HepG2 (cell line): ENCODE measurements at regions not wholly inside any gene's neighbourhood (a gene's known extent, or its start where the extent isn't known, plus 50 kb on each side); places are given as distances from the start of the nearest gene placed in this dataset.

Experiments used
- ATAC-seq: fragments of 200-7000 bp; cut with Tn5 transposase; 3 replicates; pipeline ENCODE4 v1.9.1; 2020; ENCODE audit warnings: mild to moderate bottlenecking, moderate library complexity
- BruUV-seq: library from RNA; stranded (reverse); fragments of 400-500 nt; replicated peaks from 2 replicates; lab custom pipeline; 2021; lab: Mats Ljungman, UMichigan
- CTCF ChIA-PET: fragments of 300-600 bp; formaldehyde crosslinking; extraction: SDS; loops from one replicate; lab custom pipeline; 2021; ENCODE audit warnings: low total read pairs, inconsistent platforms, low intra/inter-chr PET ratio; lab: Yijun Ruan, JAX
- POLR2A ChIA-PET: fragments of 350-600 bp; sonication (Branson Sonifier 250); formaldehyde crosslinking; loops from one replicate; lab custom pipeline; 2020; ENCODE audit warnings: antibody characterized with exemption, inconsistent platforms; lab: Yijun Ruan, JAX
- DNase-seq: peaks from one replicate; pipeline ENCODE4 v3.0.0-alpha.2; 2015; ENCODE audit warnings: low spot score
- FAIRE-seq: peaks from 3 replicates; lab custom pipeline; 2011; peaks lifted over from hg19 to GRCh38; lab: Jason Lieb, UNC
- H2AFZ ChIP-seq: one replicate; pipeline ENCODE4 v1.6.1; 2011; ENCODE audit warnings: low read length, inconsistent platforms
- H3K27ac ChIP-seq: fragments of 300-600 bp; 3 replicates; pipeline ENCODE4 v1.8.0; 2011; ENCODE audit warnings: mixed run types, mild to moderate bottlenecking, mixed read lengths, low read length, inconsistent platforms; ENCODE audit not compliant: insufficient read depth; ENCODE audit errors: extremely low read length
- H3K27me3 ChIP-seq, 2 experiments: fragments of 200-600 bp in 1 of 2; 2 replicates in 1 of 2; 3 replicates in 1 of 2; pipeline versions ENCODE4 v1.6.0 to v1.8.0; 2011; ENCODE audit warnings: low read length in 2 of 2, mild to moderate bottlenecking in 2 of 2, moderate library complexity in 2 of 2, inconsistent platforms in 1 of 2; ENCODE audit not compliant: insufficient read depth in 2 of 2, control insufficient read depth in 1 of 2
- H3K36me3 ChIP-seq, 2 experiments: fragments of 200-600 bp in 1 of 2; replicated peaks in 1 of 2; 2 replicates in 1 of 2; 3 replicates in 1 of 2; pipeline versions ENCODE4 v1.5.1 to v1.8.0; 2011; ENCODE audit warnings: low read length in 2 of 2, inconsistent platforms in 1 of 2; ENCODE audit not compliant: insufficient read depth in 2 of 2, control insufficient read depth in 1 of 2
- H3K4me1 ChIP-seq: 2 replicates; pipeline ENCODE4 v1.5.1; 2012; ENCODE audit warnings: low read length, inconsistent platforms; ENCODE audit not compliant: insufficient read depth
- H3K4me2 ChIP-seq: 2 replicates; pipeline ENCODE4 v1.6.0; 2011; ENCODE audit warnings: low read depth, low read length, inconsistent platforms
- H3K4me3 ChIP-seq, 3 experiments: fragments of 200-600 bp in 1 of 3; sonication (generic), shearing (Covaris generic) in 1 of 3; replicated peaks in 1 of 3; 2 replicates each; pipeline ENCODE4 v1.5.1; 2011 to 2016; ENCODE audit warnings: low read length in 3 of 3, inconsistent platforms in 2 of 3, low read depth in 2 of 3, mild to moderate bottlenecking in 2 of 3, control low read depth in 1 of 3, mixed read lengths in 1 of 3; ENCODE audit not compliant: insufficient read depth in 1 of 3
- H3K79me2 ChIP-seq: one replicate; pipeline ENCODE4 v1.6.1; 2011; ENCODE audit warnings: low read length, inconsistent platforms; ENCODE audit not compliant: insufficient read depth
- H3K9ac ChIP-seq: 2 replicates; pipeline ENCODE4 v1.6.0; 2011; ENCODE audit warnings: mild to moderate bottlenecking, low read depth, low read length, inconsistent platforms; ENCODE audit not compliant: insufficient read depth
- H3K9me3 ChIP-seq: 2 replicates; pipeline ENCODE4 v1.5.1; 2012; ENCODE audit warnings: mild to moderate bottlenecking, low read length
- H4K20me1 ChIP-seq: 2 replicates; pipeline ENCODE4 v1.6.0; 2011; ENCODE audit warnings: inconsistent platforms, mild to moderate bottlenecking, low read length, moderate library complexity; ENCODE audit not compliant: insufficient read depth
- ELF4 ChIP-seq: sonication (generic); formaldehyde crosslinking; IDR thresholded peaks from 2 replicates; pipeline ENCODE4 v1.5.0; 2020; ENCODE audit warnings: missing genetic modification reagents, mild to moderate bottlenecking, moderate library complexity, borderline replicate concordance
- MXD4 ChIP-seq: IDR thresholded peaks from 2 replicates; pipeline ENCODE4 v1.6.1; 2016; ENCODE audit warnings: mild to moderate bottlenecking, missing biosample characterization, missing genetic modification reagents
- NR2F2 ChIP-seq: IDR thresholded peaks from 2 replicates; pipeline ENCODE4 v1.6.1; 2012; ENCODE audit warnings: low read depth, inconsistent platforms, borderline replicate concordance
- POLR2AphosphoS5 ChIP-seq: IDR thresholded peaks from 2 replicates; pipeline ENCODE4 v1.6.1; 2012; ENCODE audit warnings: low read depth, low read length
- WIZ ChIP-seq: sonication (generic); formaldehyde crosslinking; IDR thresholded peaks from 2 replicates; pipeline ENCODE4 v1.5.1; 2020; ENCODE audit warnings: mild to moderate bottlenecking, missing genetic modification reagents
- ZFP36L1 ChIP-seq: sonication (generic); formaldehyde crosslinking; IDR thresholded peaks from 2 replicates; pipeline ENCODE4 v1.8.0; 2022; ENCODE audit warnings: mild to moderate bottlenecking, missing genetic modification reagents, moderate library complexity
- ZNF24 ChIP-seq: fragments of 450-650 bp; IDR thresholded peaks from 2 replicates; pipeline ENCODE4 v1.6.1; 2017; ENCODE audit warnings: antibody characterized with exemption, mild to moderate bottlenecking
- ZNF543 ChIP-seq: sonication (generic); formaldehyde crosslinking; IDR thresholded peaks from 2 replicates; pipeline ENCODE4 v1.4.0; 2020; ENCODE audit warnings: mild to moderate bottlenecking, missing genetic modification reagents
- ZNF547 ChIP-seq: sonication (generic); formaldehyde crosslinking; IDR thresholded peaks from 2 replicates; pipeline ENCODE4 v1.5.1; 2020; ENCODE audit warnings: mild to moderate bottlenecking, missing genetic modification reagents
- ZNF563 ChIP-seq: sonication (generic); formaldehyde crosslinking; IDR thresholded peaks from 2 replicates; pipeline ENCODE4 v1.8.0; 2022; ENCODE audit warnings: mild to moderate bottlenecking, moderate library complexity, missing genetic modification reagents
- ZSCAN31 ChIP-seq: sonication (generic); formaldehyde crosslinking; IDR thresholded peaks from 2 replicates; pipeline ENCODE4 v1.5.0; 2020; ENCODE audit warnings: low read depth, mild to moderate bottlenecking, missing genetic modification reagents
- whole genome bisulfite sequencing: methylation state at CpG from one replicate; pipeline ENCODE4 v1.1.6; 2017; ENCODE audit warnings: low lambda C conversion rate; 5-methylcytosine and 5-hydroxymethylcytosine counted together
- in situ Hi-C: cut with HindIII; loops from 2 replicates; pipeline ENCODE4 v1.10.0; 2017; ENCODE audit warnings: low pct_unique_long_range_greater_than_20kb; ENCODE audit not compliant: extremely low pct_ligation_motif_present
- intact Hi-C: fragments of 100-400 bp; cut with micrococcal nuclease; formaldehyde crosslinking; loops from one replicate; pipeline ENCODE4 v1.10.0; 2022; ENCODE audit not compliant: unreplicated experiment
- TF ChIP-seq, protein P1 (sequence below): IDR thresholded peaks from 2 replicates; pipeline ENCODE4 v1.6.1; 2016; ENCODE audit warnings: low read depth, control low read depth
- TF ChIP-seq, protein P2 (sequence below): sonication (generic); formaldehyde crosslinking; IDR thresholded peaks from 2 replicates; pipeline ENCODE4 v1.8.0; 2023; ENCODE audit warnings: mild to moderate bottlenecking, missing genetic modification reagents
- TF ChIP-seq, protein P3 (sequence below): sonication (generic); formaldehyde crosslinking; conservative IDR thresholded peaks from 2 replicates; pipeline ENCODE4 v1.5.0; 2020; ENCODE audit warnings: missing genetic modification reagents
- TF ChIP-seq, protein P4 (sequence below): sonication (generic); formaldehyde crosslinking; IDR thresholded peaks from 2 replicates; pipeline ENCODE4 v1.4.0; 2020; ENCODE audit warnings: mild to moderate bottlenecking, missing genetic modification reagents

DNA sequence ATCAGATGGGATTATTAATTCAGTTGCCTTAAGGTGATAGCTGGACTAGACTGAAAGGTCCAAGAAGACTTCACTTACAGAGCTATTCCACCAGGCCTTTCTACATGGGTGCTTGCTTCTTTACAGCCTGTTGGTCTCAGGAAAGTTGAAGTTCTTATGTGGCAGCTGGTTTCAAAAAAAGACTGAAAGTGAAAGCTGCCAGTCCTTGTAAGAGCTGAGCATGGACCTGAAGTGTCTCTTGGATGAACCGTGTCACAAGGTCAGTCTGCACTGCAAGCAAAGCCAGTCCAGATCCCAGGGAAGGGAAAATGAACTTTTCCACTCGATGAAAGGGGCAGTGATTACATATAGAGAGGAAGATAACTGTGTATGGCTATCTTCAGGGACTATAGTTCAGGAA, 201.5 kb upstream of the LUZP2 start:
- intact Hi-C loops (no loop called here), in situ Hi-C loops (no loop called here)
- Histone ChIP-seq H3K9me3 (no peaks in the 10 kb centered on the region), H2AFZ (no peak overlapping the region), H3K27me3 (no peaks in the 10 kb centered on the region), H3K4me3 (no peak overlapping the region), H4K20me1 (no peaks in the 10 kb centered on the region), H3K4me1 (no peaks in the 10 kb centered on the region), H3K36me3 (no peaks in the 10 kb centered on the region), H3K27ac (no peak overlapping the region), H3K4me2 (no peak overlapping the region), H3K9ac (no peak overlapping the region), H3K79me2 (no peaks in the 10 kb centered on the region)
- ATAC-seq, result no peak
- no peak for FAIRE-seq
- BruUV-seq, result no TSS peak
- TF ChIP-seq ZNF547, result no peak
- no peak for TF ChIP-seq ELF4 (CRISPR knock-in tag)
- TF ChIP-seq ZSCAN31, result no peak
- TF ChIP-seq, protein P1, sequence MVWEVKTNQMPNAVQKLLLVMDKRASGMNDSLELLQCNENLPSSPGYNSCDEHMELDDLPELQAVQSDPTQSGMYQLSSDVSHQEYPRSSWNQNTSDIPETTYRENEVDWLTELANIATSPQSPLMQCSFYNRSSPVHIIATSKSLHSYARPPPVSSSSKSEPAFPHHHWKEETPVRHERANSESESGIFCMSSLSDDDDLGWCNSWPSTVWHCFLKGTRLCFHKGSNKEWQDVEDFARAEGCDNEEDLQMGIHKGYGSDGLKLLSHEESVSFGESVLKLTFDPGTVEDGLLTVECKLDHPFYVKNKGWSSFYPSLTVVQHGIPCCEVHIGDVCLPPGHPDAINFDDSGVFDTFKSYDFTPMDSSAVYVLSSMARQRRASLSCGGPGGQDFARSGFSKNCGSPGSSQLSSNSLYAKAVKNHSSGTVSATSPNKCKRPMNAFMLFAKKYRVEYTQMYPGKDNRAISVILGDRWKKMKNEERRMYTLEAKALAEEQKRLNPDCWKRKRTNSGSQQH (CRISPR knock-in tag), result no peak
- TF ChIP-seq WIZ (CRISPR knock-in tag), result no peak
- TF ChIP-seq ZNF563, result no peak
- ChIA-PET CTCF (no interaction called here), POLR2A (no interaction called here)
- no peak for DNase-seq
- 0% methylated on average over 2 of the region's 2 CpGs for WGBS

DNA sequence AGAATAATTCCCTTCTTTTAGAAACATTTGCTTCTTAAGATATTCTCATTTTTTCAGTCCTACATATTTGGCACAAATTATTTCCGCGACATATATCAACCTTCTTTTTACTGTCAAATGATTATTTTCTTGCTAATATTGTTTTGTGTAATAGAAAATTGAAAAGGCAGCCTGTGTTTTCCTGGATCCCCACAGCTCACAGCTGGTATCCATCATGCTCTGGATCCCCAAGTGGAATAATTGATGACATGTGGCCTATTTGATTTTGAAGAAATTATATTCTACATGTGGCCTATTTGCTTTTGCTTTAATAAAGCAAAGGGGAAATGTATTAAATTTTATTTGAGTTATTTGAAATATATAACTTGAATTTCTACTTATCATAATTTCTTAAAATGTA, 199.4 kb upstream of the LUZP2 start:
- ChIA-PET CTCF (no interaction called here), POLR2A (no interaction called here)
- no peak overlapping the region for H2AFZ ChIP-seq
- no peaks in the 10 kb centered on the region for H3K9me3 ChIP-seq
- no peaks in the 10 kb centered on the region for H4K20me1 ChIP-seq
- WGBS, result 49% methylated on average over 2 of the region's 2 CpGs
- H3K79me2 ChIP-seq, result no peaks in the 10 kb centered on the region
- H3K4me3 ChIP-seq, result no peak overlapping the region
- H3K27ac ChIP-seq, result no peak overlapping the region
- H3K27me3 ChIP-seq, result no peaks in the 10 kb centered on the region
- FAIRE-seq, result no peak
- DNase-seq, result no peak
- no peak for ATAC-seq
- no peaks in the 10 kb centered on the region for H3K4me1 ChIP-seq
- intact Hi-C loops (no loop called here), in situ Hi-C loops (no loop called here)
- H3K9ac ChIP-seq, result no peak overlapping the region
- no peaks in the 10 kb centered on the region for H3K36me3 ChIP-seq
- no peak overlapping the region for H3K4me2 ChIP-seq
- no TSS peak for BruUV-seq
- TF ChIP-seq POLR2AphosphoS5 (no peak), ZNF24 (no peak), NR2F2 (no peak), MXD4 (CRISPR knock-in tag) (no peak), ZFP36L1 (CRISPR knock-in tag) (no peak), ZNF543 (CRISPR knock-in tag) (no peak)
- TF ChIP-seq, protein P2, sequence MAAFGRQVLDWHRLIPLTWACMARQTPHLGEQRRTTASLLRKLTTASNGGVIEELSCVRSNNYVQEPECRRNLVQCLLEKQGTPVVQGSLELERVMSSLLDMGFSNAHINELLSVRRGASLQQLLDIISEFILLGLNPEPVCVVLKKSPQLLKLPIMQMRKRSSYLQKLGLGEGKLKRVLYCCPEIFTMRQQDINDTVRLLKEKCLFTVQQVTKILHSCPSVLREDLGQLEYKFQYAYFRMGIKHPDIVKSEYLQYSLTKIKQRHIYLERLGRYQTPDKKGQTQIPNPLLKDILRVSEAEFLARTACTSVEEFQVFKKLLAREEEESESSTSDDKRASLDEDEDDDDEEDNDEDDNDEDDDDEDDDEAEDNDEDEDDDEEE, result no peak
- TF ChIP-seq, protein P3, sequence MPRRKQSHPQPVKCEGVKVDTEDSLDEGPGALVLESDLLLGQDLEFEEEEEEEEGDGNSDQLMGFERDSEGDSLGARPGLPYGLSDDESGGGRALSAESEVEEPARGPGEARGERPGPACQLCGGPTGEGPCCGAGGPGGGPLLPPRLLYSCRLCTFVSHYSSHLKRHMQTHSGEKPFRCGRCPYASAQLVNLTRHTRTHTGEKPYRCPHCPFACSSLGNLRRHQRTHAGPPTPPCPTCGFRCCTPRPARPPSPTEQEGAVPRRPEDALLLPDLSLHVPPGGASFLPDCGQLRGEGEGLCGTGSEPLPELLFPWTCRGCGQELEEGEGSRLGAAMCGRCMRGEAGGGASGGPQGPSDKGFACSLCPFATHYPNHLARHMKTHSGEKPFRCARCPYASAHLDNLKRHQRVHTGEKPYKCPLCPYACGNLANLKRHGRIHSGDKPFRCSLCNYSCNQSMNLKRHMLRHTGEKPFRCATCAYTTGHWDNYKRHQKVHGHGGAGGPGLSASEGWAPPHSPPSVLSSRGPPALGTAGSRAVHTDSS (CRISPR knock-in tag), result no peak
- TF ChIP-seq, protein P4, sequence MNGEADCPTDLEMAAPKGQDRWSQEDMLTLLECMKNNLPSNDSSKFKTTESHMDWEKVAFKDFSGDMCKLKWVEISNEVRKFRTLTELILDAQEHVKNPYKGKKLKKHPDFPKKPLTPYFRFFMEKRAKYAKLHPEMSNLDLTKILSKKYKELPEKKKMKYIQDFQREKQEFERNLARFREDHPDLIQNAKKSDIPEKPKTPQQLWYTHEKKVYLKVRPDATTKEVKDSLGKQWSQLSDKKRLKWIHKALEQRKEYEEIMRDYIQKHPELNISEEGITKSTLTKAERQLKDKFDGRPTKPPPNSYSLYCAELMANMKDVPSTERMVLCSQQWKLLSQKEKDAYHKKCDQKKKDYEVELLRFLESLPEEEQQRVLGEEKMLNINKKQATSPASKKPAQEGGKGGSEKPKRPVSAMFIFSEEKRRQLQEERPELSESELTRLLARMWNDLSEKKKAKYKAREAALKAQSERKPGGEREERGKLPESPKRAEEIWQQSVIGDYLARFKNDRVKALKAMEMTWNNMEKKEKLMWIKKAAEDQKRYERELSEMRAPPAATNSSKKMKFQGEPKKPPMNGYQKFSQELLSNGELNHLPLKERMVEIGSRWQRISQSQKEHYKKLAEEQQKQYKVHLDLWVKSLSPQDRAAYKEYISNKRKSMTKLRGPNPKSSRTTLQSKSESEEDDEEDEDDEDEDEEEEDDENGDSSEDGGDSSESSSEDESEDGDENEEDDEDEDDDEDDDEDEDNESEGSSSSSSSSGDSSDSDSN (CRISPR knock-in tag), result no peak
